HCT116 (cell line): ENCODE measurements at regions not wholly inside any gene's neighbourhood (a gene's known extent, or its start where the extent isn't known, plus 50 kb on each side); places are given as distances from the start of the nearest gene placed in this dataset.

ENCODE experiments used
- ATAC-seq: fragments of 200-7000 bp; cut with Tn5 transposase; 2 replicates; pipeline ENCODE4 v1.9.1; 2020; ENCODE audit warnings: mild to moderate bottlenecking, moderate library complexity
- BruUV-seq: library from RNA; stranded (reverse); fragments of 400-500 nt; replicated peaks from 2 replicates; lab custom pipeline; 2021; lab: Mats Ljungman, UMichigan
- CTCF ChIA-PET: fragments of 300-600 bp; sonication (Branson Sonifier 250); formaldehyde crosslinking; loops from one replicate; lab custom pipeline; 2021; ENCODE audit warnings: antibody characterized with exemption; lab: Charles Lee
- POLR2A ChIA-PET: fragments of 300-600, 350-600 bp; sonication (Branson Sonifier 250); formaldehyde crosslinking; loops from one replicate; lab custom pipeline; 2021; ENCODE audit warnings: antibody characterized with exemption; lab: Charles Lee
- RAD21 ChIA-PET, 2 experiments: fragments of 300-600 bp; sonication (Branson Sonifier 250); formaldehyde crosslinking; loops; one replicate each; lab custom pipeline; 2023; ENCODE audit warnings: low total read pairs in 2 of 2; ENCODE audit not compliant: uncharacterized antibody in 2 of 2, unreplicated experiment in 2 of 2, low non-redundant PET in 1 of 2; lab: Charles Lee
- DNase-seq: peaks from one replicate; pipeline ENCODE4 v3.0.0-alpha.2; 2010; ENCODE audit warnings: low read depth, low spot score
- H2AFZ ChIP-seq: fragments of 200-600 bp; shearing (Covaris generic), sonication (generic); 2 replicates; pipeline ENCODE4 v1.6.1; 2017; ENCODE audit warnings: low read depth, mixed run types, mixed read lengths, antibody characterized with exemption, low read length; ENCODE audit not compliant: poor library complexity, severe bottlenecking
- H3K27ac ChIP-seq: 2 replicates; pipeline ENCODE4 v1.5.1; 2012; ENCODE audit warnings: low read depth, low read length
- H3K27me3 ChIP-seq: fragments of 200-600 bp; sonication (generic); 2 replicates; pipeline ENCODE4 v1.6.1; 2016; ENCODE audit warnings: mixed run types, low read length, mixed read lengths; ENCODE audit not compliant: insufficient read depth
- H3K36me3 ChIP-seq, 2 experiments: fragments of 200-500 bp in 1 of 2; fragments of 200-600 bp in 1 of 2; sonication (Bioruptor generic) in 1 of 2; sonication (generic) in 1 of 2; 2 replicates each; pipeline versions ENCODE4 v1.5.1 to v1.6.1; 2014 to 2016; ENCODE audit warnings: low read length in 2 of 2, inconsistent platforms in 1 of 2, mixed read lengths in 1 of 2, mixed run types in 1 of 2; ENCODE audit not compliant: insufficient read depth in 2 of 2, control insufficient read depth in 1 of 2
- H3K4me1 ChIP-seq, 2 experiments: fragments of 200-600 bp in 1 of 2; sonication (generic) in 1 of 2; 2 replicates each; pipeline versions ENCODE4 v1.5.1 to v1.6.1; 2012 to 2017; ENCODE audit warnings: low read length in 2 of 2, inconsistent platforms in 1 of 2, mild to moderate bottlenecking in 1 of 2, mixed read lengths in 1 of 2, mixed run types in 1 of 2, moderate library complexity in 1 of 2; ENCODE audit not compliant: insufficient read depth in 2 of 2, control insufficient read depth in 1 of 2
- H3K4me2 ChIP-seq: fragments of 200-600 bp; sonication (generic); 2 replicates; pipeline ENCODE4 v1.6.1; 2017; ENCODE audit warnings: mixed run types, low read length, mixed read lengths
- H3K4me3 ChIP-seq, 2 experiments: fragments of 200-600 bp in 1 of 2; sonication (generic) in 1 of 2; replicated peaks in 1 of 2; 2 replicates each; pipeline ENCODE4 v1.5.1; 2011 to 2016; ENCODE audit warnings: low read length in 2 of 2, control low read depth in 1 of 2, low read depth in 1 of 2, mild to moderate bottlenecking in 1 of 2, mixed read lengths in 1 of 2, mixed run types in 1 of 2
- H3K79me2 ChIP-seq: fragments of 200-600 bp; sonication (generic); 2 replicates; pipeline ENCODE4 v1.6.1; 2017; ENCODE audit warnings: mild to moderate bottlenecking, mixed run types, low read length, moderate library complexity, mixed read lengths; ENCODE audit not compliant: insufficient read depth
- H3K9ac ChIP-seq: fragments of 200-600 bp; sonication (generic); 2 replicates; pipeline ENCODE4 v1.6.1; 2016; ENCODE audit warnings: low read length, mixed read lengths
- H3K9me2 ChIP-seq: fragments of 200-600 bp; sonication (generic), shearing (Covaris generic); 2 replicates; pipeline ENCODE4 v1.6.1; 2017; ENCODE audit warnings: mixed run types, mild to moderate bottlenecking, moderate library complexity; ENCODE audit not compliant: insufficient read depth
- H3K9me3 ChIP-seq, 2 experiments: fragments of 200-500 bp in 1 of 2; fragments of 200-600 bp in 1 of 2; sonication (Bioruptor generic) in 1 of 2; sonication (generic) in 1 of 2; 2 replicates each; pipeline ENCODE4 v1.6.1; 2014 to 2017; ENCODE audit warnings: low read length in 2 of 2, mixed read lengths in 2 of 2, inconsistent platforms in 1 of 2, low read depth in 1 of 2, mild to moderate bottlenecking in 1 of 2, mixed run types in 1 of 2, moderate library complexity in 1 of 2; ENCODE audit not compliant: control insufficient read depth in 1 of 2, insufficient read depth in 1 of 2
- H4K20me1 ChIP-seq: fragments of 200-600 bp; sonication (generic), shearing (Covaris generic); 2 replicates; pipeline ENCODE4 v1.6.1; 2017; ENCODE audit warnings: mixed run types, mild to moderate bottlenecking, moderate library complexity; ENCODE audit not compliant: insufficient read depth
- CBX3 ChIP-seq: IDR thresholded peaks from 2 replicates; pipeline ENCODE4 v1.6.1; 2012; ENCODE audit warnings: low read depth
- CEBPB ChIP-seq: IDR thresholded peaks from 2 replicates; pipeline ENCODE4 v1.6.1; 2012; ENCODE audit warnings: low read depth
- EGR1 ChIP-seq: IDR thresholded peaks from 2 replicates; pipeline ENCODE4 v1.6.1; 2012; ENCODE audit warnings: low read depth
- ELF1 ChIP-seq: IDR thresholded peaks from 2 replicates; pipeline ENCODE4 v1.6.1; 2012; ENCODE audit warnings: low read depth, borderline replicate concordance
- JUND ChIP-seq: IDR thresholded peaks from 2 replicates; pipeline ENCODE4 v1.6.1; 2012
- POLR2A ChIP-seq: IDR thresholded peaks from 2 replicates; pipeline ENCODE4 v1.7.0; 2011; ENCODE audit warnings: borderline replicate concordance; ENCODE audit not compliant: insufficient read depth, insufficient read length; ENCODE audit errors: extremely low read depth
- SRF ChIP-seq: IDR thresholded peaks from 2 replicates; pipeline ENCODE4 v1.6.1; 2012; ENCODE audit warnings: low read depth
- TCF7L2 ChIP-seq: IDR thresholded peaks from 2 replicates; pipeline ENCODE4 v1.7.0; 2011; ENCODE audit warnings: borderline replicate concordance, inconsistent platforms; ENCODE audit not compliant: insufficient read depth, insufficient read length; ENCODE audit errors: extremely low read depth
- intact Hi-C: fragments of 100-400 bp; cut with micrococcal nuclease; formaldehyde crosslinking; loops from 2 replicates; pipeline ENCODE4 v1.10.0; 2022
- TF ChIP-seq, protein P1 (sequence below): IDR thresholded peaks from 2 replicates; pipeline ENCODE4 v1.6.1; 2012; ENCODE audit warnings: low read depth

DNA sequence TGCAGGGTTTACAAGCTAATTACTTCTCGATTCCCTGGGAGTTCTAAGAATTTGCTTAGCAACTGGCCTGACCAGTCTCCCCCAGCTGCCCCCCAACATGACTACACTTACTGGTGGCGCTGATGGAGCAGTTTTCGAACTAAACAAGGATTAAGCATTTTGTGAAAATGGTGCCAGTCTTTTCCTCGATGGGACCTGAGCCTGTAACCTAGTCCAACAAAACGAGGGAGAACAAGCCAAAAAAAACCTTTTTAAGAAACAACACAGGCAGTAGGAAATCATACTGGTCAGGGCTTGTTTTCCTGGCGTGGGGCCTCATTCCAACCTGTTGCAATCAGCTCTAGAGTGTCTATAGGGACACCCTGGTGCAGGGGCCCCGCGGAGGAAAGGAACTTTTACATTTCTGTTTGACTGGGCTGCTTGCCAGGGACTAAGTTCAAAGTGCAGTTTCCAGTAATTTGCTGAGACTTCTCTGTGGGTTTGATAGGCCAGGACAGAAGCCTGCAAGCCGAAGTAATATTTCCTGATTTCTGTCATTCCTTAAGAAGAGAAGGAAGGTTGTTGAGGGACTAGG is 158.7 kb downstream of the SPRY1 start:
- Histone ChIP-seq H3K27ac (peak overlapping the region; percentile 28; the same call in 1 of the 2 replicates), H3K4me3 (no peak overlapping the region), H3K4me1 (peaks cover 11 to 25% of the 10 kb centered on the region in 2 experiments), H3K9me2 (no peaks in the 10 kb centered on the region), H3K27me3 (no peaks in the 10 kb centered on the region), H3K9me3 (no peaks in the 10 kb centered on the region), H4K20me1 (no peaks in the 10 kb centered on the region), H3K36me3 (no peaks in the 10 kb centered on the region), H2AFZ (peak overlapping the region; percentile 53), H3K9ac (no peak overlapping the region), H3K79me2 (no peaks in the 10 kb centered on the region), H3K4me2 (peak overlapping the region; percentile 27)
- ChIA-PET CTCF (interaction anchor here (2.2 kb wide), 1 partner anchor 9 kb away, joined by 12 read pairs; no protein-coding TSS in a partner anchor), POLR2A (no interaction called here), RAD21 (no interaction called here)
- DNase-seq = no peak
- intact Hi-C loops = no loop called here
- peak; percentile 32; the same call in 1 of the 2 replicates for ATAC-seq
- TF ChIP-seq EGR1 (no peak), CEBPB (no peak), JUND (no peak)
- BruUV-seq = no TSS peak

DNA sequence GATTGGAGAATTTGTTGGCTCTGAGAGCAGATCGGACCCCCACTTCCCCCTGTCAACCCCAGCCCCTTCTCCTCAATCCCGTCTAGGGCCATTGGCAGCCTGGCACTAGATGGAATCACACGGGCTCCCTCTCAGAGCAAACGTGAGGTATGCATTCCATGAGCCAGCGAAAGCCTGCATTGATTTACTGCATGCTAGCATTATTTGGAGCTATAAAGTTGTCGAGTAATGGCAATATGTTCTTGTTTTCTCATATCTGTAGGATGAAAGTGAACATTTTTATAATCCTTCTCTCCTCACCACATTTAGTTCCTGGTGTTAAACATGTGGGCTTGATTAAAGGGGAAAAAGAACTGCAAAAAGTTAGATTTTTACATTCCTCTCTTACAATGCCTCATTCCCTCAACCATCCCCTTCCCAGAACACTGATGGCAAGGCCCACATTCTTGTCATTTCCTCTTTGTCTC is 159.2 kb downstream of the SPRY1 start:
- intact Hi-C loops = no loop called here
- no peaks in the 10 kb centered on the region for H3K9me3 ChIP-seq
- H3K9me2 ChIP-seq = no peaks in the 10 kb centered on the region
- CTCF ChIA-PET = interaction anchor here (2.2 kb wide), 1 partner anchor 9 kb away, joined by 12 read pairs; no protein-coding TSS in a partner anchor
- DNase-seq = no peak
- no peak overlapping the region for H3K9ac ChIP-seq
- POLR2A ChIA-PET = no interaction called here
- no peak overlapping the region; the same call in 1 of the 2 replicates for H3K27ac ChIP-seq
- RAD21 ChIA-PET = no interaction called here
- no peaks in the 10 kb centered on the region for H3K36me3 ChIP-seq
- H3K79me2 ChIP-seq = no peaks in the 10 kb centered on the region
- no TSS peak for BruUV-seq
- peak overlapping the region; percentile 27; the same call in 1 of the 2 replicates for H3K4me2 ChIP-seq
- peak overlapping the region; percentile 53 for H2AFZ ChIP-seq
- peaks cover 11 to 25% of the 10 kb centered on the region in 2 experiments for H3K4me1 ChIP-seq
- peak; percentile 17; the same call in 1 of the 2 replicates for ATAC-seq
- no peaks in the 10 kb centered on the region for H3K27me3 ChIP-seq
- no peak for TF ChIP-seq POLR2A
- TF ChIP-seq SRF = no peak
- TF ChIP-seq CBX3 = no peak
- TF ChIP-seq EGR1 = no peak
- TF ChIP-seq, protein P1, sequence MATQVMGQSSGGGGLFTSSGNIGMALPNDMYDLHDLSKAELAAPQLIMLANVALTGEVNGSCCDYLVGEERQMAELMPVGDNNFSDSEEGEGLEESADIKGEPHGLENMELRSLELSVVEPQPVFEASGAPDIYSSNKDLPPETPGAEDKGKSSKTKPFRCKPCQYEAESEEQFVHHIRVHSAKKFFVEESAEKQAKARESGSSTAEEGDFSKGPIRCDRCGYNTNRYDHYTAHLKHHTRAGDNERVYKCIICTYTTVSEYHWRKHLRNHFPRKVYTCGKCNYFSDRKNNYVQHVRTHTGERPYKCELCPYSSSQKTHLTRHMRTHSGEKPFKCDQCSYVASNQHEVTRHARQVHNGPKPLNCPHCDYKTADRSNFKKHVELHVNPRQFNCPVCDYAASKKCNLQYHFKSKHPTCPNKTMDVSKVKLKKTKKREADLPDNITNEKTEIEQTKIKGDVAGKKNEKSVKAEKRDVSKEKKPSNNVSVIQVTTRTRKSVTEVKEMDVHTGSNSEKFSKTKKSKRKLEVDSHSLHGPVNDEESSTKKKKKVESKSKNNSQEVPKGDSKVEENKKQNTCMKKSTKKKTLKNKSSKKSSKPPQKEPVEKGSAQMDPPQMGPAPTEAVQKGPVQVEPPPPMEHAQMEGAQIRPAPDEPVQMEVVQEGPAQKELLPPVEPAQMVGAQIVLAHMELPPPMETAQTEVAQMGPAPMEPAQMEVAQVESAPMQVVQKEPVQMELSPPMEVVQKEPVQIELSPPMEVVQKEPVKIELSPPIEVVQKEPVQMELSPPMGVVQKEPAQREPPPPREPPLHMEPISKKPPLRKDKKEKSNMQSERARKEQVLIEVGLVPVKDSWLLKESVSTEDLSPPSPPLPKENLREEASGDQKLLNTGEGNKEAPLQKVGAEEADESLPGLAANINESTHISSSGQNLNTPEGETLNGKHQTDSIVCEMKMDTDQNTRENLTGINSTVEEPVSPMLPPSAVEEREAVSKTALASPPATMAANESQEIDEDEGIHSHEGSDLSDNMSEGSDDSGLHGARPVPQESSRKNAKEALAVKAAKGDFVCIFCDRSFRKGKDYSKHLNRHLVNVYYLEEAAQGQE = no peak
- no peak for TF ChIP-seq ELF1
- no peak for TF ChIP-seq TCF7L2
- no peaks in the 10 kb centered on the region for H4K20me1 ChIP-seq
- no peak overlapping the region for H3K4me3 ChIP-seq
